ENCODE measurements at regions not wholly inside any gene's neighbourhood (a gene's known extent, or its start where the extent isn't known, plus 50 kb on each side); places are given as distances from the start of the nearest gene placed in this dataset.

- no peak for TF ChIP-seq POLR2A (IDR thresholded peaks at IDR 0.05; ENCODE audit: low read depth, low read length)
- no peak for TF ChIP-seq TAF1 (IDR thresholded peaks at IDR 0.05; ENCODE audit: low read depth, low read length)
- TF ChIP-seq POLR2AphosphoS5 (IDR thresholded peaks at IDR 0.05; ENCODE audit: low read depth, low read length): no peak
- no peak for TF ChIP-seq PAX5 (IDR thresholded peaks at IDR 0.05; ENCODE audit: insufficient read depth, low read length, severe bottlenecking)
These were observed 534.5 kb upstream of the MEF2C start for GRCh38 chr5:89417515-89417914.
